H1 (cell line): ENCODE measurements at regions not wholly inside any gene's neighbourhood (a gene's known extent, or its start where the extent isn't known, plus 50 kb on each side); places are given as distances from the start of the nearest gene placed in this dataset.

ENCODE experiments used
- CTCF ChIA-PET: fragments of 300-600 bp; sonication (Branson Sonifier 250); formaldehyde crosslinking; loops from one replicate; lab custom pipeline; 2021; ENCODE audit not compliant: partially characterized antibody; lab: Charles Lee
- POLR2A ChIA-PET: fragments of 300-600 bp; sonication (Branson Sonifier 250); formaldehyde crosslinking; loops from one replicate; lab custom pipeline; 2021; ENCODE audit warnings: inconsistent platforms; ENCODE audit not compliant: partially characterized antibody; lab: Charles Lee
- DNase-seq, 2 experiments: peaks; one replicate each; pipeline versions ENCODE4 v3.0.0 to v3.0.0-alpha.2; 2010 to 2022; ENCODE audit warnings: low spot score in 2 of 2, low read depth in 1 of 2, mixed read lengths in 1 of 2
- FAIRE-seq: peaks from 2 replicates; lab custom pipeline; 2011; peaks lifted over from hg19 to GRCh38; lab: Jason Lieb, UNC
- H2AFZ ChIP-seq: 2 replicates; pipeline ENCODE4 v1.8.1; 2012; ENCODE audit warnings: low read length, inconsistent platforms
- H2AK5ac ChIP-seq: 2 replicates; pipeline ENCODE4 v1.6.1; 2013; ENCODE audit warnings: low read depth, low read length
- H2BK120ac ChIP-seq: replicated peaks from 2 replicates; pipeline ENCODE3; 2013; ENCODE audit warnings: low read depth, low read length, inconsistent platforms
- H2BK12ac ChIP-seq: 2 replicates; pipeline ENCODE4 v1.6.1; 2013; ENCODE audit warnings: low read depth, low read length
- H2BK15ac ChIP-seq: 2 replicates; pipeline ENCODE4 v1.6.1; 2013; ENCODE audit warnings: low read length
- H2BK20ac ChIP-seq: 2 replicates; pipeline ENCODE4 v1.6.1; 2013; ENCODE audit warnings: low read length
- H2BK5ac ChIP-seq: 2 replicates; pipeline ENCODE4 v1.6.1; 2013; ENCODE audit warnings: low read depth, low read length
- H3K14ac ChIP-seq: 2 replicates; pipeline ENCODE4 v1.6.1; 2013; ENCODE audit warnings: inconsistent platforms; ENCODE audit not compliant: insufficient read length
- H3K18ac ChIP-seq: 2 replicates; pipeline ENCODE4 v1.6.1; 2013; ENCODE audit warnings: low read length; ENCODE audit errors: extremely low read depth
- H3K23ac ChIP-seq: 2 replicates; pipeline ENCODE4 v1.6.1; 2013; ENCODE audit warnings: inconsistent platforms; ENCODE audit not compliant: insufficient read length
- H3K23me2 ChIP-seq: 2 replicates; pipeline ENCODE4 v1.6.1; 2013; ENCODE audit warnings: low read depth, low read length
- H3K27ac ChIP-seq: 2 replicates; pipeline ENCODE4 v1.6.1; 2011; ENCODE audit warnings: low read depth, low read length, inconsistent platforms
- H3K27me3 ChIP-seq, 4 experiments: replicated peaks in 1 of 4; 1 replicate in 1 of 4; 2 replicates in 3 of 4; pipeline versions ENCODE4 v1.6.1 to v1.8.1; 2011 to 2013; ENCODE audit warnings: low read length in 3 of 4, mild to moderate bottlenecking in 3 of 4, inconsistent platforms in 2 of 4, mixed read lengths in 2 of 4, moderate library complexity in 1 of 4; ENCODE audit not compliant: control insufficient read depth in 3 of 4, insufficient read depth in 3 of 4; ENCODE audit errors: extremely low read depth in 1 of 4
- H3K36me3 ChIP-seq, 4 experiments: 2 replicates each; pipeline versions ENCODE4 v1.6.1 to v1.8.1; 2011 to 2013; ENCODE audit warnings: mild to moderate bottlenecking in 4 of 4, low read length in 3 of 4, moderate library complexity in 2 of 4, control low read depth in 1 of 4, inconsistent platforms in 1 of 4; ENCODE audit not compliant: insufficient read depth in 4 of 4, control insufficient read depth in 2 of 4
- H3K4ac ChIP-seq: replicated peaks from 2 replicates; pipeline ENCODE3; 2013; ENCODE audit warnings: low read length, low read depth, mixed read lengths, inconsistent platforms; ENCODE audit not compliant: insufficient read length
- H3K4me1 ChIP-seq, 4 experiments: replicated peaks in 1 of 4; 1 replicate in 1 of 4; 2 replicates in 3 of 4; pipeline versions ENCODE4 v1.6.1 to v1.8.1; 2011 to 2013; ENCODE audit warnings: low read length in 3 of 4, inconsistent platforms in 2 of 4, mixed read lengths in 1 of 4; ENCODE audit not compliant: insufficient read depth in 4 of 4, control insufficient read depth in 3 of 4
- H3K4me2 ChIP-seq, 2 experiments: 2 replicates each; pipeline versions ENCODE4 v1.6.1 to v1.8.1; 2011 to 2013; ENCODE audit warnings: low read depth in 2 of 2, low read length in 2 of 2, control low read depth in 1 of 2, inconsistent platforms in 1 of 2, mild to moderate bottlenecking in 1 of 2; ENCODE audit not compliant: insufficient read depth in 1 of 2
- H3K4me3 ChIP-seq, 4 experiments: fragments of 200-600, 300-600 bp in 1 of 4; sonication (generic), shearing (Covaris generic), sonication (Bioruptor Twin) in 1 of 4; 2 replicates each; pipeline versions ENCODE4 v1.5.1 to v1.8.1; 2011 to 2016; ENCODE audit warnings: low read length in 4 of 4, low read depth in 3 of 4, control low read depth in 2 of 4, inconsistent platforms in 2 of 4, mild to moderate bottlenecking in 2 of 4, mixed read lengths in 1 of 4, moderate library complexity in 1 of 4; ENCODE audit not compliant: insufficient read depth in 2 of 4; ENCODE audit errors: extremely low read depth in 1 of 4
- H3K56ac ChIP-seq: replicated peaks from 2 replicates; pipeline ENCODE3; 2013; ENCODE audit warnings: low read depth, mild to moderate bottlenecking, mixed read lengths, low read length, inconsistent platforms; ENCODE audit not compliant: insufficient read length
- H3K79me1 ChIP-seq: 2 replicates; pipeline ENCODE4 v1.6.1; 2013; ENCODE audit warnings: low read depth, low read length, control low read depth
- H3K79me2 ChIP-seq, 2 experiments: 2 replicates each; pipeline versions ENCODE4 v1.6.1 to v1.8.1; 2012 to 2013; ENCODE audit warnings: low read length in 2 of 2, mild to moderate bottlenecking in 2 of 2, inconsistent platforms in 1 of 2; ENCODE audit not compliant: insufficient read depth in 2 of 2, control insufficient read depth in 1 of 2
- H3K9ac ChIP-seq, 4 experiments: replicated peaks in 1 of 4; 1 replicate in 1 of 4; 2 replicates in 3 of 4; pipeline versions ENCODE4 v1.6.1 to v1.8.1; 2011 to 2013; ENCODE audit warnings: low read depth in 3 of 4, low read length in 3 of 4, control low read depth in 2 of 4, mild to moderate bottlenecking in 2 of 4, moderate library complexity in 2 of 4, inconsistent platforms in 1 of 4; ENCODE audit errors: extremely low read depth in 1 of 4
- H3K9me3 ChIP-seq, 2 experiments: 2 replicates each; pipeline versions ENCODE4 v1.6.1 to v1.8.1; 2012 to 2013; ENCODE audit warnings: mild to moderate bottlenecking in 2 of 2, moderate library complexity in 2 of 2, control low read depth in 1 of 2, inconsistent platforms in 1 of 2, low read depth in 1 of 2, low read length in 1 of 2, mixed read lengths in 1 of 2; ENCODE audit not compliant: insufficient read depth in 2 of 2
- H4K20me1 ChIP-seq, 2 experiments: replicated peaks in 1 of 2; 2 replicates each; pipeline versions ENCODE3 to v1.8.1; 2011 to 2013; ENCODE audit warnings: inconsistent platforms in 2 of 2, low read length in 2 of 2, mild to moderate bottlenecking in 1 of 2; ENCODE audit not compliant: insufficient read depth in 2 of 2, control insufficient read depth in 1 of 2
- H4K5ac ChIP-seq: 2 replicates; pipeline ENCODE4 v1.6.1; 2013; ENCODE audit warnings: low read length, low read depth, mixed read lengths, inconsistent platforms; ENCODE audit not compliant: insufficient read length
- H4K8ac ChIP-seq: 2 replicates; pipeline ENCODE4 v1.8.0; 2013; ENCODE audit warnings: mild to moderate bottlenecking, moderate library complexity, low read length, inconsistent platforms; ENCODE audit not compliant: insufficient read depth; ENCODE audit errors: extremely low read depth
- H4K91ac ChIP-seq: replicated peaks from 2 replicates; pipeline ENCODE3; 2013; ENCODE audit warnings: low read length, mixed read lengths, inconsistent platforms; ENCODE audit not compliant: insufficient read length
- BACH1 ChIP-seq: IDR thresholded peaks from 2 replicates; pipeline ENCODE4 v1.6.1; 2012; ENCODE audit warnings: low read length, improper control_type of control experiment
- CHD1 ChIP-seq: IDR thresholded peaks from 2 replicates; pipeline ENCODE4 v1.6.1; 2012; ENCODE audit warnings: low read depth, low read length, improper control_type of control experiment
- CREB1 ChIP-seq: IDR thresholded peaks from 2 replicates; pipeline ENCODE4 v1.6.1; 2012; ENCODE audit warnings: inconsistent platforms
- EZH2 ChIP-seq: fragments of 200-600 bp; sonication (generic); IDR thresholded peaks from 2 replicates; pipeline ENCODE4 v1.7.1; 2012; ENCODE audit warnings: low read depth, mild to moderate bottlenecking, moderate library complexity, low read length, inconsistent platforms; ENCODE audit not compliant: severe bottlenecking
- FOSL1 ChIP-seq: IDR thresholded peaks from 2 replicates; pipeline ENCODE4 v1.6.1; 2011; ENCODE audit warnings: mild to moderate bottlenecking, low read depth, low read length, moderate library complexity; ENCODE audit not compliant: insufficient read depth
- HDAC6 ChIP-seq: IDR thresholded peaks from one replicate; pipeline ENCODE4 v1.7.1; 2012; ENCODE audit warnings: low read depth, mild to moderate bottlenecking, inconsistent platforms, low read length, moderate library complexity
- PHF8 ChIP-seq: fragments of 200-600 bp; sonication (generic); conservative IDR thresholded peaks from 2 replicates; pipeline ENCODE4 v1.7.1; 2012; ENCODE audit warnings: low read depth, mild to moderate bottlenecking, inconsistent platforms, low read length, moderate library complexity
- RBBP5 ChIP-seq: IDR thresholded peaks from 2 replicates; pipeline ENCODE4 v1.7.1; 2012; ENCODE audit warnings: low read depth, mild to moderate bottlenecking, inconsistent platforms, low read length, moderate library complexity, borderline replicate concordance
- SIN3A ChIP-seq, 2 experiments: IDR thresholded peaks in 1 of 2; conservative IDR thresholded peaks in 1 of 2; 2 replicates each; pipeline ENCODE4 v1.6.1; 2011 to 2012; ENCODE audit warnings: low read length in 2 of 2, improper control_type of control experiment in 1 of 2, low read depth in 1 of 2, mild to moderate bottlenecking in 1 of 2
- SP1 ChIP-seq: IDR thresholded peaks from 2 replicates; pipeline ENCODE4 v1.6.1; 2011; ENCODE audit warnings: low read depth, low read length
- SUZ12 ChIP-seq: fragments of 200-600 bp; sonication (generic); IDR thresholded peaks from 2 replicates; pipeline ENCODE4 v1.6.1; 2012; ENCODE audit warnings: mild to moderate bottlenecking, inconsistent platforms, low read length, moderate library complexity, mixed read lengths
- TAF7 ChIP-seq: optimal IDR thresholded peaks from 2 replicates; pipeline ENCODE3; 2011; ENCODE audit warnings: low read depth, mild to moderate bottlenecking, inconsistent platforms, low read length, moderate library complexity, borderline replicate concordance
- WGBS, 2 experiments: shearing (Covaris generic) in 1 of 2; methylation state at CpG; one replicate each; pipeline versions ENCODE4 v1.1.6 to v1.1.7; 2013 to 2015; ENCODE audit warnings: low lambda C conversion rate in 2 of 2, mixed read lengths in 2 of 2, inconsistent platforms in 1 of 2, low coverage in 1 of 2, missing lambda C conversion rate in 1 of 2; ENCODE audit not compliant: insufficient replicate concordance in 2 of 2, insufficient coverage in 1 of 2, insufficient read length in 1 of 2; ENCODE audit errors: extremely low coverage in 1 of 2, missing lambda C conversion rate in 1 of 2; 5-methylcytosine and 5-hydroxymethylcytosine counted together
- TF ChIP-seq, protein P1 (sequence below): IDR thresholded peaks from 2 replicates; pipeline ENCODE4 v1.6.1; 2011; ENCODE audit warnings: low read length, improper control_type of control experiment

DNA sequence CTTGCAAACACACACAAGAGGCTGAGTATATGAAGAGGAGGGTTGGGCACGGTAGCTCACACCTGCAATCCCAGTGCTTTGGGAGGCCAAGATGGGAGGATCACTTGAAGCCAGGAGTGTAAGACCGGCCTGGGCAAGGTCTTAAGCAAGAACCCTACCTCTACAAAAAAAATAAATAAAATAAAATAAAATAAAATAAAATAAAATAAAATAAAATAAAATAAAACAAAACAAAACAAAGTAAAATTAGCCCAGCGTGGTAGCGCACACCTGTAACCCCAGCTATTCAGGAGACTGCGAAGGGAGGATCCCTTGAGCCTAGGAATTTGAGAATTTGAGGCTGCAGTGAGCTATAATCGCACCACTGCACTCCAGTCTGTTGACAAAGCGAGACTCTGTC, 337.9 kb downstream of the SHANK2 start:
- H3K9me3 ChIP-seq, result no peaks in the 10 kb centered on the region
- ChIA-PET POLR2A (interaction anchor here (0.8 to 1.3 kb wide), 3 partner anchors 11 to 35 kb away, joined by 3 to 4 read pairs (median 4); no protein-coding TSS in a partner anchor), CTCF (interaction anchor here (0.7 to 1.9 kb wide), 5 partner anchors 10 to 100 kb away, joined by 3 to 7 read pairs (median 5); no protein-coding TSS in a partner anchor)
- 92% methylated on average over 6 of the region's 7 CpGs; no CpG with 5 or more reads in 1 of the 2 experiments for WGBS, 2 experiments
- peaks cover 2 to 7% (median 4%) of the 10 kb centered on the region in 4 experiments; a peak in 6 of 7 replicates for H3K4me1 ChIP-seq
- H3K56ac ChIP-seq, result no peak overlapping the region
- H4K8ac ChIP-seq, result no peak overlapping the region
- H4K91ac ChIP-seq, result no peak overlapping the region
- no peaks in the 10 kb centered on the region for H3K36me3 ChIP-seq
- H2BK12ac ChIP-seq, result no peak overlapping the region
- no peaks in the 10 kb centered on the region for H3K79me2 ChIP-seq
- no peak overlapping the region for H3K23ac ChIP-seq
- H2AFZ ChIP-seq, result no peak overlapping the region
- no peak overlapping the region for H2BK120ac ChIP-seq
- H2AK5ac ChIP-seq, result 0 out of 2 replicates have a peak overlapping the region, but pooled peaks have one; percentile 43
- FAIRE-seq, result no peak
- DNase-seq, result no peak
- H3K4me2 ChIP-seq, result peak overlapping the region; percentile 40 to 58; a peak in 3 of 4 replicates
- no peaks in the 10 kb centered on the region for H3K79me1 ChIP-seq
- H3K4me3 ChIP-seq, result peak overlapping the region in 1 of 4 experiments; percentile 46; a peak in 2 of 8 replicates
- no peak overlapping the region for H3K4ac ChIP-seq
- H3K18ac ChIP-seq, result no peak overlapping the region
- H4K5ac ChIP-seq, result no peak overlapping the region
- no peak overlapping the region for H2BK20ac ChIP-seq
- peaks cover 7 to 9% of the 10 kb centered on the region in 2 experiments for H4K20me1 ChIP-seq
- H3K27ac ChIP-seq, result no peak overlapping the region
- no peak overlapping the region for H2BK15ac ChIP-seq
- H3K14ac ChIP-seq, result no peak overlapping the region
- no peaks in the 10 kb centered on the region for H3K23me2 ChIP-seq
- no peaks in the 10 kb centered on the region for H3K27me3 ChIP-seq
- H2BK5ac ChIP-seq, result no peak overlapping the region
- no peak overlapping the region for H3K9ac ChIP-seq
- TF ChIP-seq CHD1 (no peak), HDAC6 (no peak), BACH1 (no peak), SUZ12 (no peak), TAF7 (no peak), FOSL1 (no peak), SIN3A (conservative IDR thresholded peaks at IDR 0.05 in 1 of 2, IDR thresholded peaks at IDR 0.05 in 1 of 2; ENCODE audit: low read depth in 1 of 2, low read length in 2 of 2) (no peak), PHF8 (no peak), CREB1 (no peak), EZH2 (no peak), RBBP5 (no peak), SP1 (no peak)
- TF ChIP-seq, protein P1, sequence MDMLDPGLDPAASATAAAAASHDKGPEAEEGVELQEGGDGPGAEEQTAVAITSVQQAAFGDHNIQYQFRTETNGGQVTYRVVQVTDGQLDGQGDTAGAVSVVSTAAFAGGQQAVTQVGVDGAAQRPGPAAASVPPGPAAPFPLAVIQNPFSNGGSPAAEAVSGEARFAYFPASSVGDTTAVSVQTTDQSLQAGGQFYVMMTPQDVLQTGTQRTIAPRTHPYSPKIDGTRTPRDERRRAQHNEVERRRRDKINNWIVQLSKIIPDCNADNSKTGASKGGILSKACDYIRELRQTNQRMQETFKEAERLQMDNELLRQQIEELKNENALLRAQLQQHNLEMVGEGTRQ, result no peak
